ENCODE measurements at regions not wholly inside any gene's neighbourhood (a gene's known extent, or its start where the extent isn't known, plus 50 kb on each side); places are given as distances from the start of the nearest gene placed in this dataset.

DNA sequence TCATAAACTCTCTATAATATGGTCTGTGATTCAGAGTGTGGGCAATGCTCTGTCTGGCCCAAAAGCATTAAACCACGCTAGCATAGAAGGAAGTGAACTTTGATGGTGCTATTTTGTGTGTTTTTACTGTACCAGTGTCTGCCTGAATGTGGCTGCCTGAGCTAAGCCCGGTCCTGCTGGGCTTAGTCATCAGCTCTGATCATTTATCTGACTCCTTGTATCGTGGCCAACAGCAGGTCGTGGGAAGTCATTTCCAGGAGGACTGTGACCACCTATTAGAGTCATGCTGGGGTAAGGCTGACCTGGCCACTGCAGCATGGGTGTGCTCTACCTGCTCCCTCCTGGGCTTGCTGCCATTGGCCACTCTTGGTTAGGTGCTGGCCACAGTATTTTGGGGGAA is 239.1 kb upstream of the CEP162 start:
- DNase-seq (ENCODE audit: low read depth): peak; percentile 61

GRCh38 chr6:84464471-84464870 is 237.0 kb upstream of the CEP162 start:
- no peak for DNase-seq (ENCODE audit: low read depth)

GRCh38 chr6:84462698-84463097 is 235.3 kb upstream of the CEP162 start:
- DNase-seq (ENCODE audit: low read depth): peak; percentile 49

- no peak for DNase-seq (ENCODE audit: low read depth)
These were observed 234.0 kb upstream of the CEP162 start for GRCh38 chr6:84461461-84461860.

- no peak for DNase-seq (ENCODE audit: low read depth)
These were observed 233.0 kb upstream of the CEP162 start for GRCh38 chr6:84460491-84460890.

DNA sequence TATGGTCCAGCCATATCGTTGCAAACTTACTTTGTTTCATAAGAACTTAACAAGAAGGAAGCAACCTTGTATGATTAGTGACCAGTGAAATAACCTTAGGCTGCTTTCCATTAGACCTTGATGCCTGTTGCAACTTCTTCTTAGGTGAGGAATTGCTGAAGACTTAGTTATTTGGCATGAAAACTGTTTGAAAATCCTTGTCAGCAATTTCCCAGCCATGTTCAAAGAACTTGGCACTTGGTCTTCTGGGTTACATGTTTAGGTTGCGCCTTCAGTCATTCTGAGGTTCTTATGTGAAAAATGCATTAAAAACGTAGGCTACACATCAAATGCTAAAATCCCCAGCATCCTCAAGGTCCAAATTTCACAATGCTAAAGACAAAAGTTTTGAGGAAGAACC is 232.0 kb upstream of the CEP162 start:
- no peak for DNase-seq (ENCODE audit: low read depth)

DNA sequence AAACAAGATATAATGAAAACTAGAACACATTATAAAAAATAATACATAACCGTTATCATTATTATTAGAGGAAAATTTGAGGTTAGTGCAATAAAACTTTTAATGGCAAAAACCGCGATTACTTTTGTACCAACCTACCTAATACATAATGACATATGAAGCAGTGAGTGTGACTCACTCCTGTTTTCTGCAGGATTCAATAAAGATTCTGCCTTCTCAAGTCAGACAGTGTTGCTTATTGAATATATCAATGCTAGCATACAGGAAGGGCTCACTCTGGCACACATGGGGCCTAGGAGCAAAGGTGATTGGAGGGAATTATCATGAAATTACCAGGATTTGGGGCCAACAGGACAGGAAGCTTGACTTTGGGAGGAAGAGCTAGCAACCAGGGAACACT is 230.8 kb upstream of the CEP162 start:
- DNase-seq (ENCODE audit: low read depth): no peak

DNA sequence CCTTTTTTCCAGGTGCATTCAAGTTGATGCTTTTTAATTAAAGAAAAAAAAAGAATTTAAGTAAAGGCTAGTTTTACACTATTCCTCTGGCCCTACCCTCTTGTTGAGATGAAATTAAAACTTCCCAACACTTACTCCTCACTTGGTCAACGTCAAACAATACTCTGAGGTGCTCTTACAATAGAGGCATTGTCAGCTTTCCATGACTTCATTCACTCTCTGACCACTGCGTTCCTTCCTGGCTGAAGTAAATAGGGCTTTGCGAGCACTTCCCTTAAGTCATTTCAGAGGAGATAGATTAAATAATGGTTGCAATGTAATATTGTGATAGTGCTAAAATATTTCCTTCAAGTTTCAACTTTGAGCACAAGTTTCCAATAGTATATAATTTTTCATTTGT is 229.8 kb upstream of the CEP162 start:
- DNase-seq (ENCODE audit: low read depth): no peak

DNA sequence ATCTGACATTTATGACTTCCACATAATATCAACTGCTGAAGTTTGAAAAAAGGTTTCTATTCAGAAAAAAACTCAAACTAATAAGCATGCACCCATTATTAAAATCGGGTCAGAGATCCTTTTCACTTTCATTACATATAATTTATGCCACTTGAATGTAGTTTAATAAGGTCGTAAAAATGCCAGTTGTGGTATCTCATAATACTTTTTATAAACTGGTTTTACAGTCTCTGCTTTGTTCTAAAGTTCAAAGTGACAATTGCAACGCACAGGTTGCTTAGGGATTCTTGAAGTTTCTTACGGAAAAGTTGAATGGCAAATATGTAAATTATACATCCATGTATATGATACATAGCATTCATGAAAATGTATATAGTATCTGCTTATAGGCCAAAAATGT is 229.4 kb upstream of the CEP162 start:
- no peak for DNase-seq (ENCODE audit: low read depth)

- DNase-seq (ENCODE audit: low read depth): no peak
These were observed 228.1 kb upstream of the CEP162 start for GRCh38 chr6:84455511-84456029.

- DNase-seq (ENCODE audit: low read depth): no peak
These were observed 226.1 kb upstream of the CEP162 start for GRCh38 chr6:84453499-84453898.

- no peak for DNase-seq (ENCODE audit: low read depth)
These were observed 222.6 kb upstream of the CEP162 start for GRCh38 chr6:84450018-84450417.

- DNase-seq (ENCODE audit: low read depth): no peak
These were observed 221.8 kb upstream of the CEP162 start for GRCh38 chr6:84449220-84449619.

DNA sequence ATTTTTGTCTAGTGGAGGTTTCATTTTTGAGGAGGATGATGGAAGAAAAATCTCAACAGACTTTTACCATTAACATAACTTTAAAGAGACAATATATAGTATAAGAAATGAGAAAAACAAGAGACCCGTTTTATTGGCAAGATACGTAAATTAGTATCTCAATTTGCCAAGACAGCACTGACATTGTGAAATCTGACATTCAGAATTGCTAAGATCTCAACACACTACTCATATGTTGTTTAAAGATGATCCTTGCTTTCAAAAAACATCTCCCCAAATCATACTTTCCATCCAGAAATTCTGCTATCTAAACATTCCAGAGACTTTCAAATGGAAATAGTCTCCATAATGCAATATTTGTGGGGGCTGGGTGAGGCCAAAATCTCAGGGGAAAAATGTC is 220.9 kb upstream of the CEP162 start:
- no peak for DNase-seq (ENCODE audit: low read depth)

DNA sequence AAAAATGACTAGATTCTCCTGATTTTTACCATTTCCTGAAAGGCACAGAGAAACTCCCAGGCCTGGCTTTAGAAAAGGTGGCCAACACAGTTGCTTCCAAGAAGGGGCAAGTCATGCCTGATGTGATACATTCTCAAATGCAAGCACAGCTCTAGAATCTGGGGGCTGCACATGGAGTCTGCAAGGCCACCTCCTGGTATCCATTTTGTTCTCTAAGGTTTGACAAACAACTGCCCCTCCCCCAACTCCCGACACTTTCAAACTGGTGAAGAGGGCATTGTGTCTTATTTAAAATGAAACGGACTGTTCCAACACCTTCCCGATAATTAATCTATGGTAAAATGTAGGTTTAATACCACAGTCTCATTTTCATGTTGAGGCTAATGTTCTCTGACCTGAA is 220.2 kb upstream of the CEP162 start:
- no peak for DNase-seq (ENCODE audit: low read depth)

DNA sequence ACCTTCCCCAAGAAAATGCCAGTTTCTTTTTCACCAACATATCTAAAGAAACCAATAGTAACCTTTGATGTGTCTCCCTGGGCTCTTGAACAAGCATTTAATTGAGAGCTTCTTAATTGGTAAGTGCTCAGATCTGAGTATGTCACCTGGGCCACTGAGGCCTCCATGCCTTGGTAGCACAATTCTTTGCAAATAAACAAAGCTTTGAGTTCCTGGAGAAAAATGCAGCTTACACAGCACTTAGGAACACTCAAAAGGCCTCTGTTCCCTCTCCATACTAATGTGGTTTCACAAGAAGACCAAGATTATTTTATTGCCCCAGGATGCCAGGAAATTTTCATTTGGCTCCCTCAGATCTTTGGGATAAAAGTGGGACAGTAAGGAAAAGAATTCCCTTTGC is 217.6 kb upstream of the CEP162 start:
- DNase-seq (ENCODE audit: low read depth): no peak

GRCh38 chr6:84442208-84442607 is 214.8 kb upstream of the CEP162 start:
- DNase-seq (ENCODE audit: low read depth): no peak

DNA sequence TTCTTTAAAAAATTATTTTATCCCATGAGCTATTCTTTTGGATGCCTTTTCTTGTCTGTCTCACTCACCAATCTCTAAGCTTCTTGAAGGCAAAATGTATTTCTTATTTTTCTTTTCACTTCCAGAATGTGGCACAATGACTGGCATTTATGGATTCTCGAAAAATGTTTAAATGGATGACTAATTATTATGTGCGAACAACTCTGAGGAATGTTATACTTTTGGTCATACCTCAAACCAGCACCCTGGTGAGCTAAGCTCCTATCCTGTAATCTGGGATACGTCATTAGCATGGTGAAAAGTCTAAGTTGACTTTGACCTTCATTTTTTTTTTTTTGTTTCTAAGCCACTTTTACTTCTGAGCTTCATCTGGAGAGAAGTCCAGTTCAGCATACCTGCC is 214.0 kb upstream of the CEP162 start:
- DNase-seq (ENCODE audit: low read depth): no peak

DNA sequence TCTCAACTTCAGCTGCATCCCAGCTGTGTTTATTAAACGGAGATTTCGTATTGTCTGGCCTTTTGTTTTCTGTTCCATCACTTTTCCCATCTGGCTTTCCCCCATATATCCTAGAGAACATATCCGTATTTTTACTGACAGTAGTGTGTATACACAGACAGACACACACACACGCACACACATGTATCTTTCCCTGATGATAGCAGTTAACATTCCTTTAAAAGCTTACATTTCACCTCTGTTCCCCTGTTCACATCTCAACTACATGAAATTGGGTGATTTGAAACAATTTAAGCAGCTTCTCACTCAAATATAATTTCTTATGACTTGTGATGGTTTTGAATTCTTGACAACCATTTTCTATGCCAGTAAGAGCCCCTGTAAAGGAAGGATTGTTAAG is 207.1 kb upstream of the CEP162 start:
- DNase-seq (ENCODE audit: low read depth): no peak

DNA sequence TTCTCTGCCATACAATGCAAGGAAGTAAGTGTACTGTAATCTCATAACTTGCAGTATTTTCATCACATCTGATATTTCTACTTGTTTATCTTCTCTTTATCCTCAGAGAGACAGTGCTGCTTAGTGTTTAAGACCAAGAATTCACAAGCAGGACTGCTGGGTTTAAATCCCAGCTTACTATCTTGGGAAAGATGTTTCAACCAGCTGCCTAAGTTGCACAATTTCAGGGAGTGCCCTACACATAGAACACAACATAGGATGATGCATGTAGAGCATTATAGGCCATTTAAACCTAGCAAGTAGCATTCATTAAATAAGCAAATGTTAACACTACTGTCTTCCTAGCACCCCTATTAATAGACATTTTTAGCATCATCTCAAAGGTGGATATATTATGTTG is 205.2 kb upstream of the CEP162 start:
- peak; percentile 26 for DNase-seq (ENCODE audit: low read depth)

DNA sequence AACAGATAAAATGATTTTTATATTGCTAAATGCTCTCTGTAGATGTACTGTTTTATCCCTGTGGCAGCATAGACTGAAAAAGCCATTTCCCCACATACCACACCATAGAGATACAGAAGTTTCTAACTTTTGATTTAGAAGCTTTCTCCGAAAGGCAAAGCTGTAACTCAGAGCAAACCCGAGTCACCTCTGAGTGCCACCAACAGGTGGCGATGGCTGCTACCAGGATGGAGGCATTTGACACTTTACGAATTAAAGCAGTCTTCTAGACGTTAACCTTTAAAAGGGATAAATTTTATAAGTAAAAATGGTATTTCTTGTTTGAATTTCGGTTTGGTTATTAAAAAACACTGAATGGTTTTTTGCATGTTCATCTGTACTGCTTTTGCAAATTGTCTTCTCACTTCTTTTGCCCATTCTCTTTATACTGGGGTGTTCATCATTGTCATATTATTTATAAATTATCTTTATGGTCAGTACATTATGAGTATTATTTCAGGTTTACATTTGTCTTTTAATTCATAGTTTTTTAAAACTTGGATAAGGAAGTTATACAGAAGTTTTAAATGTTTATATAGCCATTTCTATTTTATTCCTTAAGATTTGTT is 201.0 kb upstream of the CEP162 start:
- peak; percentile 76 for DNase-seq (ENCODE audit: low read depth)

GRCh38 chr6:84425971-84426705 is 198.7 kb upstream of the CEP162 start:
- no peak for DNase-seq (ENCODE audit: low read depth)

DNA sequence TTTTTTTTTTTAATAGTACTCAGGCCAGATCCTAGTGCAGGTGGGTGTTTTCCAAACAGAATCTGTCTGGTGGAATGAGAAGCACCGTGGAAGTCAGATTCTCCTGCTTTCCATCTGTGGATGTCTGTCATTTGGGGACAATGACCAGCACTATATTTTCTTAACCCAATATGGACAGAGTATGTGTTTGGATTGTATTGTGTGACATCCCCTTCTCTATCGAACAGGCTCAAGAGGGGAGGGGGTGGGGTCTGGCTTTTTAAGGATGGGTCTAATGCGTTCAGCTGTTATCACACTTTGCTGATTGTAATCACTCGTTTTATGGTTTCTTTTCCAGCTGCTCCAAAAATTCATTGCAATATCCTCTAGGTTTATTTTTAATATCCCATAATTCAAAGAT is 197.5 kb upstream of the CEP162 start:
- DNase-seq (ENCODE audit: low read depth): peak; percentile 64

Data from myocyte (in vitro differentiated cells).